ENCODE measurements at regions not wholly inside any gene's neighbourhood (a gene's known extent, or its start where the extent isn't known, plus 50 kb on each side); places are given as distances from the start of the nearest gene placed in this dataset.

DNA sequence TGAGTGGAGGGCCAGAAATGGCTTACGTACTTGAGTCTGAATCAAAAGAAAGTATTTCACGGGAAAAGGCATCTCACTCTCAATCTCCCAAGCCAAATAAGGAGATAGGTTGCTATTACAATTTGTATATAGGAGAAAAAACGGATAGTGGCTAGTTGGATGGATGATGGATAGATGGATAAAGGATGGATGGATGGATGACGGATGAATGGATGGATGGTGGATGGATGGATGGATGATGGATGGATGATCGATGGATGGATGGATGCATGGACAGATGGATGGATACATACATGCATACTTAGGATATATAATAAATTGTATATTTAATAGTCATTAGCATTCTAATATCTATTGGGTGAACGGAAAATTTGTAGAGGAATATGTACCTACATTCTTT, 82.2 kb upstream of the NRP1 start:
- H3K9me3 Mint-ChIP-seq = no peaks in the 10 kb centered on the region
- 100% methylated on average over 2 of the region's 6 CpGs for WGBS (ENCODE audit: extremely low coverage, insufficient read length, low lambda C conversion rate)

More for the DNA sequence above, 82.2 kb upstream of the NRP1 start:
- Histone ChIP-seq H3K23ac (ENCODE audit: insufficient read length, low read depth, low read length) (no peak overlapping the region), H3K79me1 (ENCODE audit: insufficient read depth, low read depth, low read length, poor library complexity, severe bottlenecking) (no peaks in the 10 kb centered on the region), H3K4me1 (ENCODE audit: insufficient read depth, low read length) (no peaks in the 10 kb centered on the region), H4K91ac (ENCODE audit: insufficient read length, low read depth, low read length) (no peak overlapping the region), H4K8ac (replicated peaks; ENCODE audit: insufficient read length, low read depth, low read length) (no peak overlapping the region), H3K56ac (ENCODE audit: insufficient read length, low read depth, low read length) (no peak overlapping the region), H4K5ac (ENCODE audit: insufficient read length, low read depth, low read length) (no peak overlapping the region), H3K18ac (ENCODE audit: insufficient read length, low read depth, low read length) (no peak overlapping the region), H2BK15ac (ENCODE audit: low read depth, low read length) (no peak overlapping the region), H2BK5ac (ENCODE audit: insufficient read length, low read length) (no peak overlapping the region), H2BK120ac (ENCODE audit: low read depth, low read length, poor library complexity, severe bottlenecking) (no peak overlapping the region), H3K9me3 (ENCODE audit: control insufficient read depth, low read depth, low read length) (no peaks in the 10 kb centered on the region), H3K23me2 (ENCODE audit: insufficient read length, low read depth, low read length, poor library complexity, severe bottlenecking) (no peaks in the 10 kb centered on the region), H3K27ac (ENCODE audit: insufficient read length, low read depth, low read length) (no peak overlapping the region), H3K4me2 (ENCODE audit: insufficient read depth, insufficient read length, low read length) (no peak overlapping the region), H2AK5ac (ENCODE audit: insufficient read length, low read length) (no peak overlapping the region), H2AFZ (ENCODE audit: low read length) (no peak overlapping the region), H3K4ac (ENCODE audit: low read depth, low read length) (no peak overlapping the region), H2BK12ac (ENCODE audit: insufficient read length, low read depth, low read length) (no peak overlapping the region), H3T11ph (ENCODE audit: low read length) (no peak overlapping the region), H3K9ac (ENCODE audit: extremely low read depth, insufficient read length, low read length) (no peak overlapping the region), H3K14ac (ENCODE audit: insufficient read depth, low read length) (no peak overlapping the region), H3K79me2 (ENCODE audit: insufficient read depth, low read length) (no peaks in the 10 kb centered on the region), H3K27me3 (ENCODE audit: insufficient read depth, low read length) (no peaks in the 10 kb centered on the region), H2BK20ac (ENCODE audit: low read depth, low read length, poor library complexity, severe bottlenecking) (no peak overlapping the region), H4K20me1 (ENCODE audit: control insufficient read depth, insufficient read depth, insufficient read length) (no peaks in the 10 kb centered on the region)
- Mint-ChIP-seq H3K27me3 (ENCODE audit: low read depth) (peaks cover 3% of the 10 kb centered on the region; the same call in 1 of the 2 replicates), H3K27ac (no peak overlapping the region), H3K4me3 (no peak overlapping the region), H3K36me3 (ENCODE audit: insufficient read depth in 1 of 3, low read depth in 3 of 3) (no peaks in the 10 kb centered on the region), H3K4me1 (peaks cover 5 to 10% of the 10 kb centered on the region in 2 experiments; a peak in 3 of 4 replicates)
- TF ChIP-seq, protein P1, sequence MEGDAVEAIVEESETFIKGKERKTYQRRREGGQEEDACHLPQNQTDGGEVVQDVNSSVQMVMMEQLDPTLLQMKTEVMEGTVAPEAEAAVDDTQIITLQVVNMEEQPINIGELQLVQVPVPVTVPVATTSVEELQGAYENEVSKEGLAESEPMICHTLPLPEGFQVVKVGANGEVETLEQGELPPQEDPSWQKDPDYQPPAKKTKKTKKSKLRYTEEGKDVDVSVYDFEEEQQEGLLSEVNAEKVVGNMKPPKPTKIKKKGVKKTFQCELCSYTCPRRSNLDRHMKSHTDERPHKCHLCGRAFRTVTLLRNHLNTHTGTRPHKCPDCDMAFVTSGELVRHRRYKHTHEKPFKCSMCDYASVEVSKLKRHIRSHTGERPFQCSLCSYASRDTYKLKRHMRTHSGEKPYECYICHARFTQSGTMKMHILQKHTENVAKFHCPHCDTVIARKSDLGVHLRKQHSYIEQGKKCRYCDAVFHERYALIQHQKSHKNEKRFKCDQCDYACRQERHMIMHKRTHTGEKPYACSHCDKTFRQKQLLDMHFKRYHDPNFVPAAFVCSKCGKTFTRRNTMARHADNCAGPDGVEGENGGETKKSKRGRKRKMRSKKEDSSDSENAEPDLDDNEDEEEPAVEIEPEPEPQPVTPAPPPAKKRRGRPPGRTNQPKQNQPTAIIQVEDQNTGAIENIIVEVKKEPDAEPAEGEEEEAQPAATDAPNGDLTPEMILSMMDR (conservative IDR thresholded peaks at IDR 0.05) = no peak
- DNase-seq = no peak

Data from H9 (cell line).